HEK293 (cell line): ENCODE measurements at regions not wholly inside any gene's neighbourhood (a gene's known extent, or its start where the extent isn't known, plus 50 kb on each side); places are given as distances from the start of the nearest gene placed in this dataset.

ENCODE experiments used
- CTCF ChIP-seq: fragments of 450-650 bp; formaldehyde crosslinking; IDR thresholded peaks from 2 replicates; pipeline ENCODE4 v1.5.1; 2016; ENCODE audit warnings: missing biosample characterization, missing genetic modification characterization
- ELK4 ChIP-seq: IDR thresholded peaks from 2 replicates; pipeline ENCODE4 v1.6.1; 2011; ENCODE audit warnings: mild to moderate bottlenecking, low read depth, low read length, borderline replicate concordance
- IKZF3 ChIP-seq: fragments of 450-650 bp; IDR thresholded peaks from 2 replicates; pipeline ENCODE4 v1.5.0; 2018; ENCODE audit warnings: missing biosample characterization, mild to moderate bottlenecking, missing genetic modification characterization, moderate library complexity
- KLF7 ChIP-seq: fragments of 450-650 bp; formaldehyde crosslinking; IDR thresholded peaks from 2 replicates; pipeline ENCODE4 v1.5.1; 2016; ENCODE audit warnings: missing biosample characterization, missing genetic modification characterization, borderline replicate concordance
- SCRT2 ChIP-seq: fragments of 450-650 bp; formaldehyde crosslinking; IDR thresholded peaks from 2 replicates; pipeline ENCODE4 v1.5.1; 2016; ENCODE audit warnings: missing biosample characterization, missing genetic modification characterization
- ZNF121 ChIP-seq: fragments of 450-650 bp; formaldehyde crosslinking; IDR thresholded peaks from 2 replicates; pipeline ENCODE4 v1.5.1; 2016; ENCODE audit warnings: missing biosample characterization, missing genetic modification characterization
- ZNF184 ChIP-seq: fragments of 450-650 bp; IDR thresholded peaks from 2 replicates; pipeline ENCODE4 v1.5.1; 2018; ENCODE audit warnings: missing biosample characterization, mild to moderate bottlenecking, missing genetic modification characterization
- ZNF398 ChIP-seq: fragments of 450-650 bp; formaldehyde crosslinking; IDR thresholded peaks from 2 replicates; pipeline ENCODE4 v1.5.1; 2017; ENCODE audit warnings: missing biosample characterization, missing genetic modification characterization
- ZNF629 ChIP-seq: fragments of 450-650 bp; formaldehyde crosslinking; IDR thresholded peaks from 2 replicates; pipeline ENCODE4 v1.5.1; 2017; ENCODE audit warnings: missing biosample characterization, missing genetic modification characterization
- ZNF639 ChIP-seq: fragments of 450-650 bp; formaldehyde crosslinking; IDR thresholded peaks from 2 replicates; pipeline ENCODE4 v1.5.1; 2016; ENCODE audit warnings: missing biosample characterization, missing genetic modification characterization
- ZNF843 ChIP-seq: fragments of 450-650 bp; formaldehyde crosslinking; IDR thresholded peaks from 2 replicates; pipeline ENCODE4 v1.5.1; 2016; ENCODE audit warnings: missing biosample characterization, missing genetic modification characterization

GRCh38 chr11:133739481-133739880 lies 105.8 kb downstream of the SPATA19 start:
- TF ChIP-seq CTCF (tag by site-specific recombination), result no peak
- TF ChIP-seq ZNF398 (tag by site-specific recombination), result no peak
- no peak for TF ChIP-seq ZNF843 (tag by site-specific recombination)
- no peak for TF ChIP-seq KLF7 (tag by site-specific recombination)
- no peak for TF ChIP-seq ZNF184 (tag by site-specific recombination)
- no peak for TF ChIP-seq ELK4
- no peak for TF ChIP-seq ZNF121 (tag by site-specific recombination)
- TF ChIP-seq SCRT2 (tag by site-specific recombination), result no peak
- TF ChIP-seq ZNF629 (tag by site-specific recombination), result no peak
- TF ChIP-seq IKZF3 (tag by site-specific recombination), result no peak
- no peak for TF ChIP-seq ZNF639 (tag by site-specific recombination)
